ENCODE measurements at regions not wholly inside any gene's neighbourhood (a gene's known extent, or its start where the extent isn't known, plus 50 kb on each side); places are given as distances from the start of the nearest gene placed in this dataset.

DNA sequence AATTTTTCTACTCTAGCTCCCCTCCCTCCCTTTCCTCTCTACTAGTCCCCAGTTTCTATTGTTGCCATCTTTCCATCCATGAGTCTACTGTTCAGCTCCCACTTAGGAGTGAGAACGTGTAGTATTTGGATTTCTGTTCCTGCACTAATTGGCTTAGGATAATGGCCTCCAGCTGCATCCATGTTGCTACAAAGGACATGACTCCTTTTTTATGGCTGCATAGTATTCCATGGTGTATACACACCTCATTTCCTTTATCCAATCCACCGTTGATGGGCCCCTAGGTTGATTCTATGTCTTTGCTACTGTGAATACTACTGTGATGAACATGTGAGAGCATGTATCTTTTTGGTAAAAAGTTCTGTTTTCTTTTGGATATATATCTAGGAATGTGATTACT lies 138.9 kb upstream of the MSX2 start:
- TF ChIP-seq EZH2 (IDR thresholded peaks at IDR 0.05; ENCODE audit: borderline replicate concordance) (no peak), EZH2phosphoT487 (IDR thresholded peaks at IDR 0.05; ENCODE audit: low read depth, severe bottlenecking, unreplicated experiment) (no peak)
- TF ChIP-seq, protein P1, sequence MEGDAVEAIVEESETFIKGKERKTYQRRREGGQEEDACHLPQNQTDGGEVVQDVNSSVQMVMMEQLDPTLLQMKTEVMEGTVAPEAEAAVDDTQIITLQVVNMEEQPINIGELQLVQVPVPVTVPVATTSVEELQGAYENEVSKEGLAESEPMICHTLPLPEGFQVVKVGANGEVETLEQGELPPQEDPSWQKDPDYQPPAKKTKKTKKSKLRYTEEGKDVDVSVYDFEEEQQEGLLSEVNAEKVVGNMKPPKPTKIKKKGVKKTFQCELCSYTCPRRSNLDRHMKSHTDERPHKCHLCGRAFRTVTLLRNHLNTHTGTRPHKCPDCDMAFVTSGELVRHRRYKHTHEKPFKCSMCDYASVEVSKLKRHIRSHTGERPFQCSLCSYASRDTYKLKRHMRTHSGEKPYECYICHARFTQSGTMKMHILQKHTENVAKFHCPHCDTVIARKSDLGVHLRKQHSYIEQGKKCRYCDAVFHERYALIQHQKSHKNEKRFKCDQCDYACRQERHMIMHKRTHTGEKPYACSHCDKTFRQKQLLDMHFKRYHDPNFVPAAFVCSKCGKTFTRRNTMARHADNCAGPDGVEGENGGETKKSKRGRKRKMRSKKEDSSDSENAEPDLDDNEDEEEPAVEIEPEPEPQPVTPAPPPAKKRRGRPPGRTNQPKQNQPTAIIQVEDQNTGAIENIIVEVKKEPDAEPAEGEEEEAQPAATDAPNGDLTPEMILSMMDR (IDR thresholded peaks at IDR 0.05; ENCODE audit: poor library complexity), result no peak
